Stimulated activated naive CD4-positive, alpha-beta T cell treated with Interleukin-2 at 50 U/mL for 16 hours (primary cell): ENCODE measurements at regions not wholly inside any gene's neighbourhood (a gene's known extent, or its start where the extent isn't known, plus 50 kb on each side); places are given as distances from the start of the nearest gene placed in this dataset.

Source experiments
- DNase-seq: peaks from one replicate; lab custom pipeline; 2025; lab: John Stamatoyannopoulos, UW

DNA sequence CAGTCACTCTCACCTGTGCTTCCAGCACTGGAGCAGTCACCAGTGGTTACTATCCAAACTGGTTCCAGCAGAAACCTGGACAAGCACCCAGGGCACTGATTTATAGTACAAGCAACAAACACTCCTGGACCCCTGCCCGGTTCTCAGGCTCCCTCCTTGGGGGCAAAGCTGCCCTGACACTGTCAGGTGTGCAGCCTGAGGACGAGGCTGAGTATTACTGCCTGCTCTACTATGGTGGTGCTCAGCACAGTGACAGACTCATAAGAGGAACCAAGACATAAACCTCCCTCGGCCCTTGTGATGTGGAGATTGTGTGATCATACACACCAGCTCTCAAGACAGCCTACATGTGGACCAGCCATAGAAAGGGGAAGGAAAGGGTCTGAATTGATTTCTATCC, 113.3 kb downstream of the ZNF280B start:
- no peak for DNase-seq

DNA sequence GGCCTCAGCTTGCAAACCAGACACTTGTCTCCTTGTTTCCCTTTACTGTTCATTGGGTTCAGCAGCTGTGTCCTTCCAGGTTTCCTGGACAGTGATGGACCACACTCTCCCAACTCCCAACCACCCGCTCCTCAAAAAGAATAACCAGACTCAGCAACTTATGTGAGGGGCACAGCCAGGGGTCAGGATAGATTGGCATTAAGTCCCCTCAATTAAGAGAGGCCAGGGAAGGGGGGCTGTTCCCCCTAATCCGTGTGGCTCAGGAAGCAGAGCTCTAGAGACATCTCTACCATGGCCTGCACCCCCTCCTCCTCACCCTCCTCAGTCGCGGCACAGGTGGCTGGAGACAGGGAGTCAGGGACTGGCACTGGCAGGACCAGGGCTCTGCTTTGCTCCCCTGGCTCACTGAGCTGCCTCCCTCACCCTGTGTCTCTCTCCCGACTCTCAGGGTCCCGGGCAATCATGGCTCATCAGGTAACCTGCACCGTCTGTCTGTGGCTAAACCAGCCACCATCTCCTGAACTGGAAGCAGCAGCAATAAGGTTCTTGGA, 111.7 kb downstream of the ZNF280B start:
- no peak for DNase-seq

DNA sequence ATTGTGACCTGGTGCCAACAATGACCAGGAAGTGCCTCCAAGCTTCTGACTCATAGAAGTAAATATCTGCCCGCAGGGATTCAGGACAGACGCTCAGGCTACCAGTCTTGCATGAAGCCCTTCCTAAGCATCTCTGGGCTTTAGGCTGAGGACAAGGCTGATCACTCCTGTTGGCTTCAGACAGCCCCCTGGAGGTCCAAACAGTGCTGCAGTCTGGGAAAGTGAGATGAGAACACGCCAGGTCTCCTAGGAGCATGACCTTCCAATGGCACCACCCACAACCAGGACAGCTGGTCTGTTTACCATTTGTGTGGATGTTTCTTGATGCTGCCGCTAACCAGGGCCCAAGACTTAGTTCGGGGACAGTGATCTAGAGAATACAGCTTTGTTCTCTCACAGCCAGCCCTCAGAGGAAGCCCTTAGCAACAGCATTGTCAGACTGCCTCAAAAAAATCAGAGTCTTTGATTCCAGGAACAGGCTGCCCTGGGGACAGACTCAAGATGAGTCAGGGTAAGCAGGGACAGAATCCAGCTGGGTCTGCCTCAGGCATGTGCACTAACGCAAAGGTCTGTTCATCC, 111.2 kb downstream of the ZNF280B start:
- DNase-seq = no peak

DNA sequence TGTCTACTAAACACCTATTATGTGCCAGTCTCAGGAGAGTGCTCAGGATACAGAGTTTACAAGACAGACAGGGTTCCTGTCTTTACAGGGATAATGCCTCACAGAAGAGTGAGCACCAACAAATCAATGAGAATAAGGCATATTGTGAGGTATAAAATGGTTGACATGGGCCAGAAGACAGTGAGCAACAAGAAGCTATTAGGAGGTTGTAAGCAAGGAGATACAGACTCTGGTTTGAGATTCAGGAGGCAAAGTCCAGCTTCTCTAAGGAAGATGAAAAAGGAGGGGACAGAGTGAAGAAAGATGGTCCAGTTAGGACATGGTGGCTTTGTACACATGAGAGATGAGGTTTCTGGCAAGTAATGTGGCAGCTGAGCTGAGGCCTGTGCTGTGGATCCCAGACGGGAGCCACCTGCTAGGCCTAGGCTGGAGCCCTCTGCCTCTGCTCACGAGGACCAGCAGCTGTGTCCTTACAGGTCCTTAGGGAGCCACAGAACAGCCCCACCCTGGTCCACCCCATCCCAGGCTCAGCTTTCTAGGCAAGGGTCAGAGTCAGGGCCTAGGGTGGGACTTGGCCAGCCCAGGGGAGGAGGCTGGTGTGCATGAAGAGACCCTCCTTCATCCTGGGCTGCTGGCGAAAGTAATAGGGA, 110.5 kb downstream of the ZNF280B start:
- no peak for DNase-seq

DNA sequence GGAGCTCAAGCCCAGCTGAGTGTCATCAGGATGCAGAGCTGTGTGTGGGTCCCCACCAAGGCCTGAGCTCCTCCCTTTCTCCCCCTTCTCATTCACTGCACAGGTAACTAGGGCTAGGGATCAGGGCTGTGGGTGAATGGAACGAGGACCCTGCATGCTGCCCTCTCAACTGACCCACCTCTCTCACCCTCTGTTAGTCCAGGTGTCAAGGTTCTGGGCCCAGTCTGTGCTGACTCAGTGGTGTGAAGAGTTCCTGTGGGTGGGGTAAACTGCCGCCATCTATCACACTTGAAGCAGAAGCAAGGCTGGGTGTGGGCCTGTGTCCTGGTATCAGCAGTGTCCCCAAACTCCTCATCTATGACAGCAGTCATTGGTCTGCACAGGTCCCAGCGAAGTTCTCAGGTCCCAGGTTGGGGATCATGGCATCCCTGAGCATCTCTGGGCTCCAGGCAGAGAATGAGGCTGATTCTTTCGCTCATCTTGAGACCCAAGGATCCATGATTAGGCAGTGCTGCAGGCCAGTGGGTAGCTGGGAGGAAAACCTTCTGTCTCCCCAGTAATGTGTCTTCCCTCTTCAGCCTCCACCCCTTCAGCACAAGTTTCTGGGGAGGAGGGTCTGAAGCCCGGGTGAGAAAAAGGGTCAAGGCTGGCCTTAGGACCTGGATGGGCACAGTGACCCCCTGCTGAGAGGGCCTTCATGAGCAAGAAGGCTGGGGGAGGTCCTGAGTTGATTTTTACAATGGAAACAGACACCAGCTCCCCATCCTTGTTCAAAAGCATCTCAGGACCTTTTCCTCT, 109.8 kb downstream of the ZNF280B start:
- DNase-seq = no peak

DNA sequence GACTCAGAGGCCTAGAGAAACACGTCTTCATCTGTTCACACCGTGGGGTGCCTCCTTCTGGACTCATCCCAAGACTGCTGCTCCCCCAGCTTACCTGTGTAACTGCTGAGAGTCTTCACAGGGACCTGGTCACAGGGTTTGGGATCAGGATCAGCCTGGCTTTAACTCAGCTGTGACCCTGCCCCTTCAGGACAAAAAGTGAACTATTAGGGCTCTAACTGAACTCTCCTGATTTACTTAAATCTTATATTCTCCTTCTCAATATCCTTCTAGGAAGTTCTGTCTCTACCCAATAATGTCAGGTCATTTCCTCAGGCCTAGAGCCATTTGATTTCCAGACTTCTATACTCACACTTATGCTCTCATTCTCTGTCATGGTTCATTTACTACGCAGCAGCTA, 108.4 kb downstream of the ZNF280B start:
- no peak for DNase-seq

DNA sequence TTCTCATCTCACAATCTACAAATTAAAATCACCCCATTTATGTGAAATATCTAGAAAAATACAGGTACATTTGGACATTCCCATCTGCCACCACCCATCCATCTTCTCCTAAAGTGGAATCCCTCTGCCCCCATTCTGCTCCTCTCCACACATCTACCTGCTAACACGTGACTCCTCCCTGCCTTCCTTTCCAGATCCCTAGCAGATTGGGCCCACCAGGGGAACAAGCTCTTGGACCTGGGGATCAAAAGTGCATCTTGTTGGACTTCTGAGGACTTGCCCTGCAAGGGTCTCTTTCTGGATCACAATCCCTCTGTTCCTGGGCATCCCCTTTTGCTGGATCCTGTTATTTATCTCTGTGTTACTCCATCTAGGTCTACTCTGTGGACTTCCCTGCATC, 107.6 kb downstream of the ZNF280B start:
- DNase-seq = no peak

DNA sequence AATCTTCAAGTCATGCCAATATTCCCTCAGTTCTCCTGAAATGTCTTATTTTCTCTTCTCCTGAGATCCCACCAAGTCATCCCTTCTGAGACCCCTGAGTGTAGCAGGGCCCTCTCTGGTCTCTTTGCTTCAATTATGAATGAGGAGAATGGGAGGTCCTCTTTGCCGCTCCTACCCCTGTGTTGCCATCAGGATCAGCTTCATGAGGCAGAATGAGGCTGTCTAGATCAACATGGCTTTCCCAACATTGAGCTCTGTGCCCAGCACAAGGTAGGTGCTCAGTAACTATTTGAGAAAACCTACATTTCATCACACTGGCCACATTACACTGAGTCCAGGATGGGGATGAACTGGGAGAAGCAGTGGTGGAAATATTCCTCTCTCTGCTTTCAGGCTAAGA, 107.2 kb downstream of the ZNF280B start:
- no peak for DNase-seq

DNA sequence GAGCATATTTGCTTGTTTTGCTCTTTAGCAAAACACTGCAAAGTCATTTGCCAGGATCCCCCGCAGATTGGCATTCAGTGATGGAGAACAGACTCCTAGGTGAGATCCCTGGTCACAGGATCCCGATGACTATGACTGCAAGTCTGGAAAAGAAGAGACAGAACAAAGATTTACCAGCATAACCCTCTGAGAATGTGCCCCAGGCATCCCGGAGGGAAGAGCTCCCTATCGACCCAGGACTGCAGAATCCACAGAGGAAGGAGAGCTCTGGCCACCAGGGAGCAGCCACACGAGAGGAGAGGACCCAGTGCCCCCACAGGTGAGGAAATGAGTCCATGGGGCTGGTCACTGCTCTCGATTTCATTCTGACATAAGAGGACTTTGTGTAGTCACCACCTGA, 105.2 kb downstream of the ZNF280B start:
- DNase-seq = no peak

DNA sequence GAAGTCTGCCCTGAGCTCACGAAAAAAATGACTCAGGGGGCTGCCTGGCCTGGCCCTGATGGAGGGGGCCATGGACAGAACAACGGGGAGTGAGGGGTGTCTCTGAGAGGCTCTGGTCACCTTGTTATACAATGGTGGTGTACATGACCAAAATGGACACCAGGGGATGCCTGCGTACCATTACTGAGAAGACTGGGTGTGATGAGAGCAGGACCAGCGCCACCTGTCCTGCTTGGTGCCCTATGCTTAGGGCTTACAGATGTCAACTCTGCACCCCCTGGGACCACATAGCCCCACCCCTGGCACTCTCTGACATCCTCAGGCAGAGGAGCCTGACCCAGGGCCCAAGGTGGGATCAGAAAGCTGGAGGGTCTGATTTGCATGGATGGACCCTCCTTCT, 104.8 kb downstream of the ZNF280B start:
- no peak for DNase-seq

DNA sequence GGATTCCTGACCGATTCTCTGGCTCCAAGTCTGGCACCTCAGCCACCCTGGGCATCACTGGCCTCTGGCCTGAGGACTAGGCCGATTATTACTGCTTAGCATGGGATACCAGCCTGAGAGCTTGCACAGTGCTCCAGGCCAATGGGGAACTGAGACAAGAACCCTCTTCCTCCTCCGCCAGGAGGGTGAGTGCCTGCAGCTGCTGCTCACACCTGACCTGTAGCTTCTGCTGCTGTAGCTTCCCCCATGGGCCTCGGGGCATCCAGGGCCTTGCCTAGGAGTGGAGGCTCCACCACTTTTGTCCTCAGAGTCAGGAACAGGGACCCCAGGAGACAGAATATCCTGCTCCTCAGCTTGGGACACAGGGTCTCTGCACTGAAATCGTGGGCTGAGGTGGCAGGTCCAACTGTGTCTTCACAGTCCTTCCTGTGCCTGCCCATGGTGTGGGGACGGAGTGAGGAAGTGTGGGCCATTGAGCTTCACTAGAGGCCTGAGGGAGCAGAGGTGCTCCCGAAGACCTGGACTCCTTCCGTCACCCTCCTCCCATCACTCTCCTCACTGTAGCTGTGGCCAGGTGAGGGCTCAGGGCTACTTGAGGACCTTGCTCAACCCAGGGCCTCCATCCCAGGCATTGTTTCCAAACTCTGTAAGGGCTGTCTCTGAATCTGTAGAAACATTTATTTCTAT, 103.8 kb downstream of the ZNF280B start:
- no peak for DNase-seq

DNA sequence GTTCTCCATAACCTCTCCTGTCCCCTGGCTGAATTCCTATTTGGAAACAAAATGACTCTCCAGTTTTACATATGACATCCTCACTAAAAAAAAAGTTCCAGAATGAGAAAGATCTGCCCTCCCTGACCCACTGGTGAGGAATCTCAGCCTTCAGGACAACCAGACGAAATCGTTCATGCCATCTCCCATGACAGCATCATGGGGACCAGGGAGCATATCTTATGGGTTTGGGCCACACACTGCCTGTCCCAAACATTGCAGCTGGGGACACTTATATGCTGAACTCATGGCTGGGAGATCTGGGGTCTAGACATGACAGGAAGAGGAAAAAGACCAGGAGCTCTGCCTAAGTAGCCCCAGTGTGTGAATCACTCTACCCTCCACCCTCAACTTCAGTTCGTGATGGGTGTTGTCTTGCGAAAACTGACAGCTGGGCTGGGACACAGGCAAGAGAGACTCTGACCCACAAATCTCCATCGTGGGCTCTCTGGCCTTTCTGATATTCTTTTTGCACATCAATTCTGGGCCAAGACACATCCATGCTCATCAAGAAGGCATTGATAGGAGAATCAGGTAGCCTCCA, 102.0 kb downstream of the ZNF280B start:
- no peak for DNase-seq

DNA sequence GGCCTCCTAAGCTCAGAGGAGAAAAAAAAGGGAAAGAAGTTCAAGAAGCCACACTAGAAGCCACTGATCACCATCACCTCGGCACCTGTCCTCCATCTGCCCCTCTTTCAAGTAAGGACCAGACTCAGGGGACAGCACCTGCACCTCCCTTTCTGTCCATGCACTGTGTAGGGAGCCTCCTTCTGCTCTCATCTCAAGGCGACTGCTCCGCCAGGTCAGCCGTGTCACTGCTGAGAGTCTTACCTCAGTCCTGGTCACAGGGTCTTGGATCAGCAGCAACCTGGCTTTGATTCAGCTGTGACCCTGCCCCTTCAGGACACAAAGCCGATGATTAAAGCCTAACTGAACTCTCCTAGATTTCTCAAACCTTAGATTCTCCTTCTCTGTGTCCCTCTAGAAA, 101.5 kb downstream of the ZNF280B start:
- no peak for DNase-seq

DNA sequence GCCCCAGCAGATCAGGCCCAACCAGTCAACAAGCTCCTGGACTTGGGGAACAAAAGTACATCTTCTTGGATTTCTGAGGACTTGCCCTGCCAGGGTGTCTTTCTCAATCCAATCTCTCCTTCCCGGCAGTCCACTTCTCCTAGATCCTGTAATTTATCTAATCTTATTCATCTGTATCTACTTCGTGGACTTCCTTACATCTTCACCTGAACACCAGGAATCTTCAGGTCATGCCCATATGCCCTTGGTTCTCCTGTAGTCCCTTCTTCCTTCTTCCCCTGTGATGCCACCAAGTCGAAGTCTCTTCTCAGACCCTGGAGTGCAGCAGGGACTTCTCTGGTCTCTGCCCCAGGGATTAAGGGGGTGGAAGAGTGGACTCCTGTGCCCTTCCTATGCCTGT, 100.3 kb downstream of the ZNF280B start:
- no peak for DNase-seq

DNA sequence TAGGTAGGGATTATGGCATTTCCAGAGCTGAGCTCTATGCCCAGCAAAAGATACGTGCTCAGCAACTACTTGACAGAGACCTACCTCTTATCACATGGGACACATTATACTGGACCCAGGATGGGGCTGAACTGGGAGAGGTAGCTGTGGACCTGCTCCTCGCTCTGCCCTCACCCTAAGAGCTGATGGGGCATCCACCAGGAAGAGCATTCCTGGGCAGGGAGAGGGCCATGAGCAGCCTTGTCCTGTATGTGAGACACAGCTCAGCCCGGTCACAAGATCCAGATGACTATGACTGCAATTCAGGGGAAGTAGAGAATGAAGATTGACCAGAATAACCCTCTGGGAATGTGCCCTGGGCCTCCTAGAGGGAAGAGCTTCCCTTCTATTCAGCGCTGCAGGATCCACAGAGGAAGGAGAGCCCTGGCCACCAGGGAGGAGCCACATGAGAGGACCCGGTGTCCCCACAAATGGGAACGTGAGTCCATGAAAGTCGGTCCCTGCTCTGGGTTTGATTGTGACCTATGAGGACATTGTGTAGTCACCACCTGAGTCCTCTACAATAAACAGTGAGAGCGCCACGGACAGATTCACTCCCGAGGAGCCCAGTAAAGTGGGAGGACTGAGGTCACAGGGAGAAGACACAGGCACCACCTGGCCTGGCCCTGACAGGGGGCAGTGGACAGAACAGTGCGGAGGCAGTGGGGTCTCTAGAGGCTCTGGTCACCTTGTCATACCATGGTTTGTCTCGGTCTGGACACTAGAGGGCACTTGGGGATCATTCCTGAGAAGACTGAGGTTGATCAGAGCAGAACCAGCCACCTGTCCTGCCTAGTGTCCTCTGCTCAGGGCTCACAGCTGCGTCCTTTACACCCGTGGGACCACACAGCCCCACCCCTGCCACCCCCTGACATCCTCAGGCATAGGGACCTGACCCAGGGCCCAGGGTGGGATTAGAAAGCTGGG, 99.5 kb downstream of the ZNF280B start:
- DNase-seq = no peak

DNA sequence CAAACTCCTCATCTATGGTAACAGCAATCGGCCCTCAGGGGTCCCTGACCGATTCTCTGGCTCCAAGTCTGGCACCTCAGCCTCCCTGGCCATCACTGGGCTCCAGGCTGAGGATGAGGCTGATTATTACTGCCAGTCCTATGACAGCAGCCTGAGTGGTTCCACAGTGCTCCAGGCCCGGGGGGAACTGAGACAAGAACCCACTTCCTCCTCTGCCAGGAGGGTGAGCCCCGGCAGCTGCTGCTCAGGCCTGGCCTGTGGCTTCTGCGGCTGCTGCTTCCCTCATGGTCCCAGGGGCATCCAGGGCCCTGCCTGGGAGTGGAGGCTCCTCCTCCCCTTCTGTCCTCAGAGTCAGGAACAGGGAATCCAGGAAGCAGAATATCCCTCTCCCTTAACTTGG, 98.4 kb downstream of the ZNF280B start:
- DNase-seq = no peak

DNA sequence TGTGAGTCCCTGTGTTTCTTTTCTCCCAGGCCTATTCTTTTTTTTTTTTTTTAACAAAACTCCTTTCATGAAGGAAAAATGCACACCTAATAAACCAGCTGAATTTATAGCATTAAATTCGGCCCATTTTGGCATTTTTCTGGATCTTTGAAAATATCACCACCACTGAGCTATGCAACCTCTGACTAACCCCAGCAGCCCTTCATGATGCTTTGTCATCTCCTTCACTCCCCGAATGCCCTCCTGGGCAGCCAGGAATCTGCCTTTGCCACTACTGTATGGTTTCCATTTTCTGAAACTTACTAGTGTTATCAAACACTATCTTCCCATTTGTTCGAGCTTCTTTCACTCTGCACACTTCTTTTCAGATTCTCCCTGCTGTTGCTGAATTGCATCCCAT, 97.9 kb downstream of the ZNF280B start:
- no peak for DNase-seq

DNA sequence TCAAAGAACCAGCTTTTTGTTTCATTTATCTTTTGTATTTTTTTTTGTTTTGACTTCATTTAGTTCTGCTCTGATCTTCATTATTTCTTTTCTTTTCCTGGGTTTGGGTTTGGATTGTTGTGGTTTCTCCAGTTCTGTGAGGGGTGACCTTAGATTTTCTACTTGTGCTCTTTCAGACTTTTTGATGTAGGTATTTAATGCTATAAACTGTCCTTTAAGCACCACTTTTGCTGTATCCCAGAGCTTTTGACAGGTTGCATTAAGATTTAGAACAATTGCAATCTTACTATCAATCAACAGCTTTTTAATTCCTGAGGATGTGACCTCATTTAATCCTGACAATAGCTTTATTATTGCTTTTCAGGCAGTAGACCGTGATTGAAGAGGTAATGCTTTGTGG, 94.3 kb downstream of the ZNF280B start:
- no peak for DNase-seq

DNA sequence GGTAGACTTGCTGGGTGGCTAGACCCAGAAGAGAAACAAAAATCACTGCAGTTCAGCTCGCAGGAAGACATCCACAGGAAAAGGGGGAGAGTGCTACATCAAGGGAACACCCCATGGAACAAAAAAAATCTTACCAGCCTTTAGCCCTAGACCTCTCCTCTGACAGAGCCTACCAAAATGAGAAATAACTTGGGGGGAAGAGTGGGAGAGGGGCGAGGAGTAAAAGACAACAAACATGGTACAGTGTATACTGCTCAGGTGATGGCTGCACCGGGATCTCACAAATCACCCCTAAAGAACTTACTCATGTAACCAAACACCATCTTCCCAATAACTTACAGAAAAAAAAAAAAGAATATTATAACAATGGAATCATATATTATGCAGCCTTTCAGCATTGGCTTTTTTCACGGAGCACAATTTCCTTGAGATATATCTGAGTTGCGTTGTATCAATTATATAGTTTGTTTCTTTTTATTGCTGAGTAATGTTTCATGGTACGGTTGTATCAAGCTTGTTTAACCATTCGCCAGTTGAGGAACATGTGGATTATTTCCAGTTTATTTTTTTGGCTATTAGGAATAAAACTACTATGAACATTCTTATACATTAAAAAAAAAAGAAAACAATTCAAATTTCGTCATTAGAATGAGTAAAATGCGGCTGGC, 90.9 kb downstream of the ZNF280B start:
- no peak for DNase-seq

DNA sequence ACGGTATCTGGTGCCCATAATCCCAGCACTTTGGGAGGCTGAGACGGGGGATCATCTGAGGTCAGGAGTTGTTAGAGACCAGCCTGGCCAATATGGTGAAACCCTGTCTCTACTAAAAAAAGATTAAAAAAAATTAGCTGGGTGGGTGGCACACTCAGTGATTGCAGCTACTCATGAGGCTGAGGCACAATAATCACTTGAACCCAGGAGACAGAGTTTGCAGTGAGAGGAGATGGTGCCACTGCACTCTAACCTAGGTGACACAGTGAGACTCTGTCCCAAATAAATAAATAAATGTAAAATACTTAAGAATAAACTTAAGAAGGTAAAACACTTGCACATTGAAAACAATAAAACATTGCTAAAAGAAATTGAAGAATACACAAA, 90.4 kb downstream of the ZNF280B start:
- DNase-seq = no peak

DNA sequence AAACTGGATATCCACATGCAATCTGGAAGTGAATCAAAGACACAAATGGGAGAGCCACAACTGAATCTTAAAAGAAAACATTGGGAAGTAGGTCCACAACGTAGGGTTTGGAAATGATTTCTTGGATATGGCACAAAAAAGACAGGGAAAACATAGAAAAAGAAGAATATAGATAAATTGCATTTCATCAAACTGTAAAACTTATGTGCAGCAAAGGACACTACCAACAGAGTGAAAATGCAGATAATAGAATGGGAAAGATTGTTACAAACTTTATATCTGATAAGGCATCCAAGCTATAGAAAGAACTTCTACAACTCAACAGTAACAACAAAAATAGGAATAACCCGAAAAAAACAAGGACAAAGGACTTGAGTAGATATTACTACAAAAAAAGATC, 89.6 kb downstream of the ZNF280B start:
- no peak for DNase-seq
